ENCODE measurements at regions not wholly inside any gene's neighbourhood (a gene's known extent, or its start where the extent isn't known, plus 50 kb on each side); places are given as distances from the start of the nearest gene placed in this dataset.

DNA sequence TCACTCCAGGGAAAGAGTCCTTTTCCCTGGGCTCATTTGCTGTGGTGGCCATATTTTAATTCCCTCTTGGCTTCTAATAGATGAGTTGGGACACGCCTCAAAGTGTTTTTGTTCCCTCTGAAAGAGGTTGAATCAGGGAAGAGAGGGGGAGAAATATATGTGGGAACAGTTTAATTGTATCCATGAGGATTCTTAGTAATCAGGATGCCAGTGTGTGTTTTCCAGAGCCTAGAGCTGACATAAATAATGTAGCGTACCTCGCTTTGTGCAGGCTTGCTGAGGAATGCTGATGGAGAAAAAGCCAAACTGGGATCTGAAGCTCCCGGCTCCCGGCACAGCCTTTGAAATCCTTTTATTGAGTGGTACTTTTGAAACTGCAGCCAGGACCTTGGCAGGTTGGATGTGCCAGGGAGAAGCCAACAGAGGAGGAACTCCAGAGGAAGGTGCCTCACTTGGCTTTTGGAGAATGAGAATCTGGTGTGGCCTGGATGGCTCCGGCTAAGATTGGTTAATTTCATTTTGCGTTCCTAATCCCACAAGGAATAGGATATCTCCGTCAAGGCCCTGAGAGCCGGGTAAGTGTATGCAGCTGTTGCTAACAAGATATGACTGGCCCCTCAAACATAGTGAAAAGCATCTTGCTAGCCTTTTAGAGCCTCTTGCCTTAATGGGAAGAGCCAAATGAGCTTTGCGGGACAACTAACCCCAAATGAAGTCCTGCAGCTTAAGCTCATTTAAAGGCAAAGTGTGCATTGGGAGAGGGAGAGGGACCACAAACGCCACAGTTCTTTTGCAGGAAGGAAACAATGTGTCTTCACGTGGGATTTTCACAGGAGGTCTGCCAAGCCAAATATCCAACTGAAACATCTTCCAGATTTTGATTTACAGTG, 471.1 kb upstream of the WWC1 start:
- Histone ChIP-seq H3K4me1 (no peaks in the 10 kb centered on the region), H3K27ac (no peak overlapping the region), H3K9me3 (no peaks in the 10 kb centered on the region), H3K4me3 (replicated peaks in 1 of 3) (no peak overlapping the region), H3K27me3 (no peaks in the 10 kb centered on the region), H3K36me3 (no peaks in the 10 kb centered on the region)
- TF ChIP-seq POLR2A (IDR thresholded peaks at IDR 0.05), result no peak
- TF ChIP-seq, protein P1, sequence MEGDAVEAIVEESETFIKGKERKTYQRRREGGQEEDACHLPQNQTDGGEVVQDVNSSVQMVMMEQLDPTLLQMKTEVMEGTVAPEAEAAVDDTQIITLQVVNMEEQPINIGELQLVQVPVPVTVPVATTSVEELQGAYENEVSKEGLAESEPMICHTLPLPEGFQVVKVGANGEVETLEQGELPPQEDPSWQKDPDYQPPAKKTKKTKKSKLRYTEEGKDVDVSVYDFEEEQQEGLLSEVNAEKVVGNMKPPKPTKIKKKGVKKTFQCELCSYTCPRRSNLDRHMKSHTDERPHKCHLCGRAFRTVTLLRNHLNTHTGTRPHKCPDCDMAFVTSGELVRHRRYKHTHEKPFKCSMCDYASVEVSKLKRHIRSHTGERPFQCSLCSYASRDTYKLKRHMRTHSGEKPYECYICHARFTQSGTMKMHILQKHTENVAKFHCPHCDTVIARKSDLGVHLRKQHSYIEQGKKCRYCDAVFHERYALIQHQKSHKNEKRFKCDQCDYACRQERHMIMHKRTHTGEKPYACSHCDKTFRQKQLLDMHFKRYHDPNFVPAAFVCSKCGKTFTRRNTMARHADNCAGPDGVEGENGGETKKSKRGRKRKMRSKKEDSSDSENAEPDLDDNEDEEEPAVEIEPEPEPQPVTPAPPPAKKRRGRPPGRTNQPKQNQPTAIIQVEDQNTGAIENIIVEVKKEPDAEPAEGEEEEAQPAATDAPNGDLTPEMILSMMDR (IDR thresholded peaks at IDR 0.05), result no peak
- WGBS, 2 donors, result 60 to 63% methylated on average over 12 of the region's 12 CpGs
- no peak for DNase-seq
- intact Hi-C loops (cut with DNase I), result no loop called here

DNA sequence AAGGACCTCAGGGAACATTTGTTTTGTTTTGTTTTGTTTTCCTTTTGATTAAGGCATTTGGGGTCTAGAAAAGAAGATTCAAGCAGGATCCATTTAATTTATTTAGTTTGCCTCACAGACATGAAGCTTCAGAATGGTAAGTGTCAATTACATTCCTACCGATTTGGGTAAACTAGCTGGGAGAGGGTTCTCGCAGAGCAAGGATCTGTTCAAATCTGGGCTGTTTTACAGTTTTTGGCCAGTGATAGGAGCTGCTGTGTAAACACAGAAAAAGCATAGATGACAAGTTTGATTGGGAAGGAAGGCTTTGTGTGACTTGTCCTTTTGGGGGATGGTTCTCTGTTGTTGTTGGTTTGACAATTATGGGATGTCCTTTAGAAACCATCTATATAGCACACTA, 470.3 kb upstream of the WWC1 start:
- Histone ChIP-seq H3K4me3 (replicated peaks in 1 of 3) (no peak overlapping the region), H3K27ac (no peak overlapping the region), H3K9me3 (no peaks in the 10 kb centered on the region), H3K27me3 (no peaks in the 10 kb centered on the region), H3K4me1 (no peaks in the 10 kb centered on the region), H3K36me3 (no peaks in the 10 kb centered on the region)
- intact Hi-C loops (cut with DNase I), result no loop called here
- DNase-seq, result no peak
- TF ChIP-seq, protein P1 (IDR thresholded peaks at IDR 0.05), result no peak
- TF ChIP-seq POLR2A (IDR thresholded peaks at IDR 0.05), result no peak
- WGBS, 2 donors, result 35 to 48% methylated on average over 2 of the region's 2 CpGs

DNA sequence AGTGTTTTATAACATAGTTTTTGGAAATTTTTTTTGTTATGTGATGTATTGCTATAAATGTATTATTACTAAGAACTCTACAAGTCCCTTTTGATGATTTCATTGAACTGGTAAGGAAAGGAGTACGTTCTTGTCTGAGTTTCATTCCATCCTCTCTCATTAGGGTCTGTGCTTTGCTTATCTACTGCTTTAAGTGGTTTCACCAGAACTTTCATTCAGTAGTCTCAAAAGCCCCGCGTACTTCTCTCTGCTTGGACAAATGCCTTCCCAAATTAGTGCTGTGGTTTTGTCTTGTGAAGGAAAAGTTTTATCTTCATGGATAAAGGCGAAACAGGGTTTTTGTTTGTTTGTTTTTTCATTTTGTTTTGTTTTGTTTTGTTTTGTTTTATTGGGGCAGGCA, 469.8 kb upstream of the WWC1 start:
- Histone ChIP-seq H3K9me3 (no peaks in the 10 kb centered on the region), H3K4me1 (no peaks in the 10 kb centered on the region), H3K36me3 (no peaks in the 10 kb centered on the region), H3K27ac (no peak overlapping the region), H3K27me3 (no peaks in the 10 kb centered on the region), H3K4me3 (replicated peaks in 1 of 3) (no peak overlapping the region)
- WGBS, 2 donors, result 48 to 59% methylated on average over 4 of the region's 4 CpGs
- DNase-seq, result no peak
- no peak for TF ChIP-seq POLR2A (IDR thresholded peaks at IDR 0.05)
- TF ChIP-seq, protein P1 (IDR thresholded peaks at IDR 0.05), result no peak
- intact Hi-C loops (cut with DNase I), result no loop called here

DNA sequence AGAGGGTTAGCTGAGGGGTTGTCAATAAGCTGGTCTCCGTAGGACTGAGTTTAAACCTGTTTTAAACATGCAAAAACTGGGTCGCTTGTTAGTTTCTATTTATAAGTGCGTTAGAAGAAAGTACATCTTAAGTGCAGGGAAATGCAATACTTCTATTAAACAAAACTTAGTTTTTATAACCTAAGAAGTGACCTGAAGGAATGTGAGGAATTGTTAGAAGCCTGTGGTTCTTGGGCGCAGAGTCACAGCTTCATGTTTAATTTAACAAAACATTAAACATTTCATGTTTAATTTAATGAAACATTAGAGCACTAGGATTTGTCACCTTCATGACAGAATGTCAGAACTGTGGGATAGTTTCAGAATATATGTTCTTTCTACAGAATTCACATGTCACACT, 469.2 kb upstream of the WWC1 start:
- no peak overlapping the region for H3K4me3 ChIP-seq (replicated peaks in 1 of 3)
- no peaks in the 10 kb centered on the region for H3K4me1 ChIP-seq
- no peaks in the 10 kb centered on the region for H3K36me3 ChIP-seq
- 71 to 74% methylated on average over 4 of the region's 4 CpGs for WGBS, 2 donors
- no peaks in the 10 kb centered on the region for H3K9me3 ChIP-seq
- intact Hi-C loops (cut with DNase I), result no loop called here
- DNase-seq, result no peak
- H3K27me3 ChIP-seq, result no peaks in the 10 kb centered on the region
- H3K27ac ChIP-seq, result no peak overlapping the region
- no peak for TF ChIP-seq POLR2A (IDR thresholded peaks at IDR 0.05)
- TF ChIP-seq, protein P1 (IDR thresholded peaks at IDR 0.05), result no peak

DNA sequence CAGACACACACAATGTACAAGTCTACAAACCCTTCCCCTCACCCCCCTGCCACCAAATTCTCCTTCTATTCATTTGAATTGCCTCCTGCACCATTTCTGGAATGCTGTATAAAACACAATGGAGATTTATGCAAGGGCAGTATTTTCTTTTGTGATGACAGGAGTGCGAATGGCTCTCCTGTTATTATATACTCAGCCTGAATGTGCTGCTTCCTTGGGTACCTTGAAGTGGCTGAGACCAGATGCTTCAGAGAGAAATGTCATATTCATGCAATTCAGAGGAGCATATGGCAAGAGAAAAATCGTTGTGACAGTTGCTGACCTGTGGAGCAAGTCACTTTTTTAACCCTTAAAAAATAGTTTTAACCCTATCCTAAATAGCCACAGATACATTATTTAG, 468.0 kb upstream of the WWC1 start:
- H3K27ac ChIP-seq, result no peak overlapping the region
- TF ChIP-seq POLR2A (IDR thresholded peaks at IDR 0.05), result no peak
- TF ChIP-seq, protein P1 (IDR thresholded peaks at IDR 0.05), result no peak
- no peaks in the 10 kb centered on the region for H3K36me3 ChIP-seq
- intact Hi-C loops (cut with DNase I), result no loop called here
- WGBS, 2 donors, result 77 to 78% methylated on average over 2 of the region's 2 CpGs
- no peaks in the 10 kb centered on the region for H3K4me1 ChIP-seq
- DNase-seq, result no peak
- no peaks in the 10 kb centered on the region for H3K27me3 ChIP-seq
- no peaks in the 10 kb centered on the region for H3K9me3 ChIP-seq
- H3K4me3 ChIP-seq (replicated peaks in 1 of 3), result no peak overlapping the region

All from thyroid gland (tissue), 4 donors.